ENCODE measurements at regions not wholly inside any gene's neighbourhood (a gene's known extent, or its start where the extent isn't known, plus 50 kb on each side); places are given as distances from the start of the nearest gene placed in this dataset.

- Histone ChIP-seq H3K27ac (no peak overlapping the region), H3K27me3 (replicated peaks; ENCODE audit: insufficient read depth) (no peaks in the 10 kb centered on the region), H3K9me3 (peaks cover 8% of the 10 kb centered on the region), H3K4me3 (no peak overlapping the region), H3K4me1 (ENCODE audit: control insufficient read depth in 1 of 2, low read depth in 2 of 2) (no peaks in the 10 kb centered on the region), H3K36me3 (no peaks in the 10 kb centered on the region)
- DNase-seq (ENCODE audit: low spot score), result no peak
- no peak for ATAC-seq (ENCODE audit: insufficient number of reproducible peaks, low FRiP score, low read depth)
- TF ChIP-seq CTCF (IDR thresholded peaks at IDR 0.05), result no peak
These were observed 1038.8 kb upstream of the EPHA6 start for GRCh38 chr3:95775486-95776094.

GRCh38 chr3:95781598-95781997 is 1032.8 kb upstream of the EPHA6 start:
- Histone ChIP-seq H3K27ac (no peak overlapping the region), H3K9me3 (peaks cover under 1% of the 10 kb centered on the region)

GRCh38 chr3:95789111-95789510 is 1025.3 kb upstream of the EPHA6 start:
- H3K27ac ChIP-seq, result no peak overlapping the region
- no peaks in the 10 kb centered on the region for H3K36me3 ChIP-seq
- H3K9me3 ChIP-seq, result no peaks in the 10 kb centered on the region
- H3K4me3 ChIP-seq, result no peak overlapping the region
- H3K4me1 ChIP-seq (ENCODE audit: control insufficient read depth in 1 of 2, low read depth in 2 of 2), result no peaks in the 10 kb centered on the region
- TF ChIP-seq CTCF (IDR thresholded peaks at IDR 0.05), result no peak
- ATAC-seq (ENCODE audit: insufficient number of reproducible peaks, low FRiP score, low read depth) (no peak), DNase-seq (ENCODE audit: low spot score) (no peak)
- H3K27me3 ChIP-seq (replicated peaks; ENCODE audit: insufficient read depth), result no peaks in the 10 kb centered on the region

More at GRCh38 chr3:95781598-95781997, 1032.8 kb upstream of the EPHA6 start:
- DNase-seq (ENCODE audit: low spot score), result no peak
- no peak for ATAC-seq (ENCODE audit: insufficient number of reproducible peaks, low FRiP score, low read depth)
- Histone ChIP-seq H3K4me1 (ENCODE audit: control insufficient read depth in 1 of 2, low read depth in 2 of 2) (no peaks in the 10 kb centered on the region), H3K36me3 (no peaks in the 10 kb centered on the region), H3K27me3 (replicated peaks; ENCODE audit: insufficient read depth) (no peaks in the 10 kb centered on the region), H3K4me3 (no peak overlapping the region)
- no peak for TF ChIP-seq CTCF (IDR thresholded peaks at IDR 0.05)

GRCh38 chr3:95797081-95797480 is 1017.3 kb upstream of the EPHA6 start:
- Histone ChIP-seq H3K36me3 (no peaks in the 10 kb centered on the region), H3K9me3 (no peaks in the 10 kb centered on the region), H3K27ac (no peak overlapping the region), H3K27me3 (replicated peaks; ENCODE audit: insufficient read depth) (no peaks in the 10 kb centered on the region), H3K4me1 (ENCODE audit: control insufficient read depth in 1 of 2, low read depth in 2 of 2) (no peaks in the 10 kb centered on the region), H3K4me3 (no peak overlapping the region)
- DNase-seq (ENCODE audit: low spot score) (no peak), ATAC-seq (ENCODE audit: insufficient number of reproducible peaks, low FRiP score, low read depth) (no peak)
- no peak for TF ChIP-seq CTCF (IDR thresholded peaks at IDR 0.05)

GRCh38 chr3:95798628-95799027 is 1015.8 kb upstream of the EPHA6 start:
- H3K36me3 ChIP-seq, result no peaks in the 10 kb centered on the region
- H3K4me1 ChIP-seq (ENCODE audit: control insufficient read depth in 1 of 2, low read depth in 2 of 2), result no peaks in the 10 kb centered on the region
- ATAC-seq (ENCODE audit: insufficient number of reproducible peaks, low FRiP score, low read depth) (no peak), DNase-seq (ENCODE audit: low spot score) (no peak)
- no peaks in the 10 kb centered on the region for H3K27me3 ChIP-seq (replicated peaks; ENCODE audit: insufficient read depth)
- no peak overlapping the region for H3K27ac ChIP-seq
- H3K9me3 ChIP-seq, result no peaks in the 10 kb centered on the region
- no peak for TF ChIP-seq CTCF (IDR thresholded peaks at IDR 0.05)
- no peak overlapping the region for H3K4me3 ChIP-seq
